GM12878 (cell line): ENCODE measurements at regions not wholly inside any gene's neighbourhood (a gene's known extent, or its start where the extent isn't known, plus 50 kb on each side); places are given as distances from the start of the nearest gene placed in this dataset.

Experiments used
- ATAC-seq: fragments of 200-7000 bp; cut with Tn5 transposase; 3 replicates; pipeline ENCODE4 v1.9.1; 2020; ENCODE audit warnings: mild to moderate bottlenecking, moderate library complexity
- BruUV-seq: library from RNA; stranded (reverse); fragments of 400-500 nt; replicated peaks from 2 replicates; lab custom pipeline; 2021; lab: Mats Ljungman, UMichigan
- CTCF ChIA-PET: fragments of 300-600 bp; sonication (Branson Sonifier 250); formaldehyde crosslinking; extraction: SDS; loops from one replicate; lab custom pipeline; 2021; ENCODE audit warnings: inconsistent platforms; lab: Yijun Ruan, JAX
- POLR2A ChIA-PET: fragments of 350-600 bp; formaldehyde crosslinking; extraction: SDS; loops from one replicate; lab custom pipeline; 2021; ENCODE audit warnings: inconsistent platforms; lab: Charles Lee
- RAD21 ChIA-PET: fragments of 300-600 bp; sonication (Branson Sonifier 250); formaldehyde crosslinking; loops from one replicate; lab custom pipeline; 2023; ENCODE audit warnings: antibody characterized with exemption; ENCODE audit not compliant: unreplicated experiment; lab: Charles Lee
- SMC1A ChIA-PET: fragments of 300-600 bp; sonication (Branson Sonifier 250); formaldehyde crosslinking; loops from one replicate; lab custom pipeline; 2023; ENCODE audit not compliant: unreplicated experiment, uncharacterized antibody; lab: Charles Lee
- DNase-seq: peaks from one replicate; pipeline ENCODE4 v3.0.0-alpha.2; 2011; ENCODE audit warnings: low read depth, low spot score
- FAIRE-seq: peaks from 3 replicates; lab custom pipeline; 2011; peaks lifted over from hg19 to GRCh38; lab: Jason Lieb, UNC
- H2AFZ ChIP-seq: 2 replicates; pipeline ENCODE4 v1.6.0; 2011; ENCODE audit warnings: low read depth, low read length, control low read depth; ENCODE audit not compliant: control insufficient read depth
- H3K27ac ChIP-seq: 2 replicates; pipeline ENCODE4 v1.5.1; 2011; ENCODE audit warnings: control low read depth; ENCODE audit not compliant: control insufficient read depth, insufficient read depth
- H3K27me3 ChIP-seq, 2 experiments: replicated peaks in 1 of 2; 2 replicates each; pipeline versions ENCODE4 v1.6.0 to v1.6.1; 2011; ENCODE audit warnings: low read length in 1 of 2; ENCODE audit not compliant: control insufficient read depth in 2 of 2, insufficient read depth in 2 of 2
- H3K36me3 ChIP-seq, 2 experiments: 2 replicates each; pipeline ENCODE4 v1.5.1; 2011; ENCODE audit warnings: low read length in 1 of 2; ENCODE audit not compliant: control insufficient read depth in 2 of 2, insufficient read depth in 2 of 2
- H3K4me1 ChIP-seq: 2 replicates; pipeline ENCODE4 v1.6.1; 2011; ENCODE audit warnings: mild to moderate bottlenecking, low read length, moderate library complexity, mixed read lengths; ENCODE audit not compliant: control insufficient read depth, insufficient read depth
- H3K4me2 ChIP-seq: 2 replicates; pipeline ENCODE4 v1.6.0; 2011; ENCODE audit warnings: control low read depth; ENCODE audit not compliant: control insufficient read depth, insufficient read depth
- H3K4me3 ChIP-seq: fragments of 200-600 bp; sonication (generic); 2 replicates; pipeline ENCODE4 v1.5.1; 2016
- H3K79me2 ChIP-seq: 2 replicates; pipeline ENCODE4 v1.6.0; 2011; ENCODE audit warnings: low read length; ENCODE audit not compliant: control insufficient read depth, insufficient read depth
- H3K9ac ChIP-seq: 2 replicates; pipeline ENCODE4 v1.8.0; 2011; ENCODE audit warnings: low read length, control low read depth, mixed read lengths; ENCODE audit not compliant: control insufficient read depth, insufficient read depth
- H3K9me3 ChIP-seq: replicated peaks from 3 replicates; pipeline ENCODE4 v1.5.1; 2011; ENCODE audit warnings: mild to moderate bottlenecking, low read length; ENCODE audit not compliant: control insufficient read depth, insufficient read depth
- H4K20me1 ChIP-seq: 2 replicates; pipeline ENCODE4 v1.6.0; 2011; ENCODE audit not compliant: control insufficient read depth, insufficient read depth
- ASH2L ChIP-seq: fragments of 300-600, 200-600 bp; sonication (generic); IDR thresholded peaks from 2 replicates; pipeline ENCODE4 v1.6.1; 2017; ENCODE audit warnings: low read depth, mild to moderate bottlenecking, borderline replicate concordance
- CHD2 ChIP-seq: IDR thresholded peaks from 2 replicates; pipeline ENCODE4 v1.6.1; 2011; ENCODE audit warnings: low read depth, low read length, improper control_type of control experiment, borderline replicate concordance
- JUND ChIP-seq: IDR thresholded peaks from 2 replicates; pipeline ENCODE4 v1.6.1; 2012; ENCODE audit warnings: low read depth, mild to moderate bottlenecking, low read length, improper control_type of control experiment, moderate library complexity
- MTA3 ChIP-seq: IDR thresholded peaks from 2 replicates; pipeline ENCODE4 v1.6.1; 2012; ENCODE audit warnings: low read length, inconsistent platforms, borderline replicate concordance
- WGBS: methylation state at CpG from one replicate; pipeline ENCODE4 v1.1.6; 2016; ENCODE audit warnings: low lambda C conversion rate; ENCODE audit not compliant: insufficient replicate concordance, insufficient coverage; ENCODE audit errors: missing lambda C conversion rate; 5-methylcytosine and 5-hydroxymethylcytosine counted together
- in situ Hi-C: fragments of 300-500 bp; cut with MboI; formaldehyde crosslinking; loops from 9 replicates; pipeline ENCODE4 v1.14.3; 2018; ENCODE audit warnings: mixed read lengths
- intact Hi-C: fragments of 100-400 bp; cut with micrococcal nuclease; formaldehyde crosslinking; loops from one replicate; pipeline ENCODE4 v1.14.2; 2022; ENCODE audit not compliant: unreplicated experiment
- TF ChIP-seq, protein P1 (sequence below): fragments of 450-650 bp; IDR thresholded peaks from 2 replicates; pipeline ENCODE4 v1.6.1; 2017; ENCODE audit warnings: borderline replicate concordance
- TF ChIP-seq, protein P2 (sequence below): fragments of 450-650 bp; formaldehyde crosslinking; IDR thresholded peaks from 2 replicates; pipeline ENCODE4 v1.4.0; 2020; ENCODE audit warnings: mild to moderate bottlenecking, moderate library complexity

DNA sequence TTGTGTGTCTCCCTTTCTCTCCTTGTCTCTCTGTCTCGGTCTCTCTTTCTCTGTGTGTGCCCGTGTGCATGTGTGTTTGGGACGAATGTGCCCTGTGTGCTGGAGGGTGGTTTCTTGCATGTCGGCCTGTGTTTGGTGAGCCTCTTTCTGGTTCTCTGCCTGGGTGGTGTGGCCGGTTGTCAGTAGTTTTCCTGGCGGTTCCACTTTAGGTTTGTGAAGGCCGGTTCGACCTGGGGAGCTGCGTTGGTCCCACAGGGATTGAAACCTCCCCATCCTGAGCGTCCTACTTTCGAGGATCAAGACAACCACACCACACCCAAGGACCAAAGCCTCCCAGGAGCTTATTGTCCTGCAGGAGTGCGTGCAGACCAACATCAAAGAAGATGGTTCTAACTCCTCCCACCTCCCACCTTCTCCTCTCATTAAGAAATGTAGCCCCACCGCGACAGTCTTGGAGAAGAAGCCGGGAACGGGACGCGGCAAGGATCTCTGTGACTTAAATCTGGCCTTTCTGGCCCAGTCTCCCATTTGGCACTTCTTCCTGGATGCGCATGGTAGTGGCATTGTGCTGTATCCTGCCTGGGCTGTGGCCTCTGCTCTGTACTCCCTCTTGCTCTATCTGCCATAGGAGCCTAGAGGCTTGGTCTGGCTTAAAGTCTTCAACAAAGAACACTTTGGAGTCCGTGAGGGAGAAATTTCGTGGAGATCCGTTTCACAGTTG, 1685.0 kb downstream of the TP53TG3F start:
- Histone ChIP-seq H4K20me1 (no peaks in the 10 kb centered on the region), H3K36me3 (no peaks in the 10 kb centered on the region), H3K9me3 (no peaks in the 10 kb centered on the region; the same call in 2 of the 3 replicates), H3K79me2 (no peaks in the 10 kb centered on the region), H3K4me3 (no peak overlapping the region), H3K27me3 (no peaks in the 10 kb centered on the region), H3K4me1 (no peaks in the 10 kb centered on the region), H3K27ac (no peak overlapping the region), H3K9ac (no peak overlapping the region), H2AFZ (no peak overlapping the region), H3K4me2 (no peak overlapping the region)
- DNase-seq (no peak), FAIRE-seq (no peak), ATAC-seq (no peak)
- no TSS peak for BruUV-seq
- intact Hi-C loops = no loop called here
- WGBS = 53% methylated on average over 22 of the region's 22 CpGs
- RAD21 ChIA-PET = no interaction called here
- POLR2A ChIA-PET = no interaction called here
- in situ Hi-C loops = no loop called here
- SMC1A ChIA-PET = no interaction called here
- CTCF ChIA-PET = no interaction called here
- no peak for TF ChIP-seq ASH2L
- no peak for TF ChIP-seq CHD2
- no peak for TF ChIP-seq JUND
- TF ChIP-seq MTA3 = no peak
- TF ChIP-seq, protein P1, sequence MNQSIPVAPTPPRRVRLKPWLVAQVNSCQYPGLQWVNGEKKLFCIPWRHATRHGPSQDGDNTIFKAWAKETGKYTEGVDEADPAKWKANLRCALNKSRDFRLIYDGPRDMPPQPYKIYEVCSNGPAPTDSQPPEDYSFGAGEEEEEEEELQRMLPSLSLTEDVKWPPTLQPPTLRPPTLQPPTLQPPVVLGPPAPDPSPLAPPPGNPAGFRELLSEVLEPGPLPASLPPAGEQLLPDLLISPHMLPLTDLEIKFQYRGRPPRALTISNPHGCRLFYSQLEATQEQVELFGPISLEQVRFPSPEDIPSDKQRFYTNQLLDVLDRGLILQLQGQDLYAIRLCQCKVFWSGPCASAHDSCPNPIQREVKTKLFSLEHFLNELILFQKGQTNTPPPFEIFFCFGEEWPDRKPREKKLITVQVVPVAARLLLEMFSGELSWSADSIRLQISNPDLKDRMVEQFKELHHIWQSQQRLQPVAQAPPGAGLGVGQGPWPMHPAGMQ = no peak
- TF ChIP-seq, protein P2, sequence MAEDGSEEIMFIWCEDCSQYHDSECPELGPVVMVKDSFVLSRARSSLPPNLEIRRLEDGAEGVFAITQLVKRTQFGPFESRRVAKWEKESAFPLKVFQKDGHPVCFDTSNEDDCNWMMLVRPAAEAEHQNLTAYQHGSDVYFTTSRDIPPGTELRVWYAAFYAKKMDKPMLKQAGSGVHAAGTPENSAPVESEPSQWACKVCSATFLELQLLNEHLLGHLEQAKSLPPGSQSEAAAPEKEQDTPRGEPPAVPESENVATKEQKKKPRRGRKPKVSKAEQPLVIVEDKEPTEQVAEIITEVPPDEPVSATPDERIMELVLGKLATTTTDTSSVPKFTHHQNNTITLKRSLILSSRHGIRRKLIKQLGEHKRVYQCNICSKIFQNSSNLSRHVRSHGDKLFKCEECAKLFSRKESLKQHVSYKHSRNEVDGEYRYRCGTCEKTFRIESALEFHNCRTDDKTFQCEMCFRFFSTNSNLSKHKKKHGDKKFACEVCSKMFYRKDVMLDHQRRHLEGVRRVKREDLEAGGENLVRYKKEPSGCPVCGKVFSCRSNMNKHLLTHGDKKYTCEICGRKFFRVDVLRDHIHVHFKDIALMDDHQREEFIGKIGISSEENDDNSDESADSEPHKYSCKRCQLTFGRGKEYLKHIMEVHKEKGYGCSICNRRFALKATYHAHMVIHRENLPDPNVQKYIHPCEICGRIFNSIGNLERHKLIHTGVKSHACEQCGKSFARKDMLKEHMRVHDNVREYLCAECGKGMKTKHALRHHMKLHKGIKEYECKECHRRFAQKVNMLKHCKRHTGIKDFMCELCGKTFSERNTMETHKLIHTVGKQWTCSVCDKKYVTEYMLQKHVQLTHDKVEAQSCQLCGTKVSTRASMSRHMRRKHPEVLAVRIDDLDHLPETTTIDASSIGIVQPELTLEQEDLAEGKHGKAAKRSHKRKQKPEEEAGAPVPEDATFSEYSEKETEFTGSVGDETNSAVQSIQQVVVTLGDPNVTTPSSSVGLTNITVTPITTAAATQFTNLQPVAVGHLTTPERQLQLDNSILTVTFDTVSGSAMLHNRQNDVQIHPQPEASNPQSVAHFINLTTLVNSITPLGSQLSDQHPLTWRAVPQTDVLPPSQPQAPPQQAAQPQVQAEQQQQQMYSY (CRISPR knock-in tag) = no peak
